SK-N-MC (cell line): ENCODE measurements at regions not wholly inside any gene's neighbourhood (a gene's known extent, or its start where the extent isn't known, plus 50 kb on each side); places are given as distances from the start of the nearest gene placed in this dataset.

Experiments
- EZH2 ChIP-seq: fragments of 200-600 bp; sonication (generic); IDR thresholded peaks from one replicate; pipeline ENCODE4 v1.6.1; 2017; ENCODE audit warnings: antibody characterized with exemption
- FOXP2 ChIP-seq: optimal IDR thresholded peaks from 2 replicates; pipeline ENCODE3; 2011; ENCODE audit warnings: mild to moderate bottlenecking, moderate library complexity; ENCODE audit not compliant: insufficient read depth; ENCODE audit errors: extremely low read length, control extremely low read depth
- POLR2AphosphoS5 ChIP-seq: IDR thresholded peaks from 2 replicates; pipeline ENCODE4 v1.6.1; 2012; ENCODE audit warnings: mild to moderate bottlenecking, low read depth, low read length, borderline replicate concordance

- TF ChIP-seq POLR2AphosphoS5 (no peak), FOXP2 (no peak), EZH2 (no peak)
Measured at GRCh38 chr13:94765814-94766213, 53.5 kb upstream of the SOX21 start.
